ENCODE measurements at regions not wholly inside any gene's neighbourhood (a gene's known extent, or its start where the extent isn't known, plus 50 kb on each side); places are given as distances from the start of the nearest gene placed in this dataset.
A peak's percentile ranks its signal among the peaks of the same experiment; 100 is the strongest.

DNA sequence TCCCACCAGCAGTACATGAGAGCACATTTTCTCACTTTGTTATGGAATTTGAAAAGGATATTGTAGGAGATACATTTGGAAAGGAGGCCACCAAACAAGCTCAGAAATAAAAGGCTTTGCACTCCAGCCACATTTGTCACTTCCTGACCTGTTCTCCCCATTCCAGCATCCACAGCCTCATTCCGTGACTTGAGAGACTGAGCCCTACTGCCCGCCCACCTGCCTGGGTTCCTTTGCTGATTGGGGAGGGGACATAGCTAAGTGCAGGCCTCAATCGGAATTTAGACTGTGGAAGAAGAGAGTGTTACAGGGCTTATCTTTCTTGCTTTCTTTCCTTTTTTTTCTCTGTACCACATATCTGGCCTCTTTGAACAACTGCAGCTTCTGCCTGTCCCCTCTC lies 735.4 kb upstream of the TMEM132C start:
- Histone ChIP-seq H2BK120ac (ENCODE audit: low read depth, low read length, poor library complexity, severe bottlenecking) (no peak overlapping the region), H3K4me2 (ENCODE audit: insufficient read depth, insufficient read length, low read length) (no peak overlapping the region), H2AFZ (ENCODE audit: low read length) (peak overlapping the region; percentile 32), H4K8ac (replicated peaks; ENCODE audit: insufficient read length, low read depth, low read length) (no peak overlapping the region), H3K27ac (ENCODE audit: insufficient read length, low read depth, low read length) (no peak overlapping the region), H3K79me1 (ENCODE audit: insufficient read depth, low read depth, low read length, poor library complexity, severe bottlenecking) (no peaks in the 10 kb centered on the region), H4K91ac (ENCODE audit: insufficient read length, low read depth, low read length) (no peak overlapping the region), H3K23me2 (ENCODE audit: insufficient read length, low read depth, low read length, poor library complexity, severe bottlenecking) (no peaks in the 10 kb centered on the region), H2AK5ac (ENCODE audit: insufficient read length, low read length) (no peak overlapping the region), H2BK5ac (ENCODE audit: insufficient read length, low read length) (no peak overlapping the region), H3K79me2 (ENCODE audit: insufficient read depth, low read length) (no peaks in the 10 kb centered on the region), H2BK20ac (ENCODE audit: low read depth, low read length, poor library complexity, severe bottlenecking) (no peak overlapping the region), H3K18ac (ENCODE audit: insufficient read length, low read depth, low read length) (no peak overlapping the region), H3T11ph (ENCODE audit: low read length) (no peak overlapping the region), H2BK12ac (ENCODE audit: insufficient read length, low read depth, low read length) (no peak overlapping the region), H3K23ac (ENCODE audit: insufficient read length, low read depth, low read length) (no peak overlapping the region), H4K5ac (ENCODE audit: insufficient read length, low read depth, low read length) (no peak overlapping the region), H3K9me3 (ENCODE audit: control insufficient read depth, low read depth, low read length) (no peaks in the 10 kb centered on the region), H2BK15ac (ENCODE audit: low read depth, low read length) (no peak overlapping the region), H3K14ac (ENCODE audit: insufficient read depth, low read length) (no peak overlapping the region), H3K4me1 (ENCODE audit: insufficient read depth, low read length) (no peaks in the 10 kb centered on the region), H3K4ac (ENCODE audit: low read depth, low read length) (no peak overlapping the region), H3K27me3 (ENCODE audit: insufficient read depth, low read length) (no peaks in the 10 kb centered on the region), H4K20me1 (ENCODE audit: control insufficient read depth, insufficient read depth, insufficient read length) (no peaks in the 10 kb centered on the region), H3K9ac (ENCODE audit: extremely low read depth, insufficient read length, low read length) (no peak overlapping the region), H3K56ac (ENCODE audit: insufficient read length, low read depth, low read length) (no peak overlapping the region)
- peaks cover 4% of the 10 kb centered on the region in 2 experiments; a peak in 3 of 4 replicates for H3K4me1 Mint-ChIP-seq
- TF ChIP-seq, protein P1, sequence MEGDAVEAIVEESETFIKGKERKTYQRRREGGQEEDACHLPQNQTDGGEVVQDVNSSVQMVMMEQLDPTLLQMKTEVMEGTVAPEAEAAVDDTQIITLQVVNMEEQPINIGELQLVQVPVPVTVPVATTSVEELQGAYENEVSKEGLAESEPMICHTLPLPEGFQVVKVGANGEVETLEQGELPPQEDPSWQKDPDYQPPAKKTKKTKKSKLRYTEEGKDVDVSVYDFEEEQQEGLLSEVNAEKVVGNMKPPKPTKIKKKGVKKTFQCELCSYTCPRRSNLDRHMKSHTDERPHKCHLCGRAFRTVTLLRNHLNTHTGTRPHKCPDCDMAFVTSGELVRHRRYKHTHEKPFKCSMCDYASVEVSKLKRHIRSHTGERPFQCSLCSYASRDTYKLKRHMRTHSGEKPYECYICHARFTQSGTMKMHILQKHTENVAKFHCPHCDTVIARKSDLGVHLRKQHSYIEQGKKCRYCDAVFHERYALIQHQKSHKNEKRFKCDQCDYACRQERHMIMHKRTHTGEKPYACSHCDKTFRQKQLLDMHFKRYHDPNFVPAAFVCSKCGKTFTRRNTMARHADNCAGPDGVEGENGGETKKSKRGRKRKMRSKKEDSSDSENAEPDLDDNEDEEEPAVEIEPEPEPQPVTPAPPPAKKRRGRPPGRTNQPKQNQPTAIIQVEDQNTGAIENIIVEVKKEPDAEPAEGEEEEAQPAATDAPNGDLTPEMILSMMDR (conservative IDR thresholded peaks at IDR 0.05): no peak
- peaks cover 0 to 7% (median 2%) of the 10 kb centered on the region in 3 experiments; a peak in 2 of 7 replicates for H3K36me3 Mint-ChIP-seq (ENCODE audit: insufficient read depth in 1 of 3, low read depth in 3 of 3)
- no peak overlapping the region for H3K27ac Mint-ChIP-seq
- H3K9me3 Mint-ChIP-seq: peaks cover 6 to 8% of the 10 kb centered on the region in 2 experiments
- H3K4me3 Mint-ChIP-seq: no peak overlapping the region
- no peak for DNase-seq
- no CpG with 5 or more reads among the region's 3 CpGs for WGBS (ENCODE audit: extremely low coverage, insufficient read length, low lambda C conversion rate)
- H3K27me3 Mint-ChIP-seq (ENCODE audit: low read depth): peaks cover 2% of the 10 kb centered on the region; the same call in 1 of the 2 replicates

Data from H9 (cell line).